CD14-positive monocyte (primary cell): ENCODE measurements at regions not wholly inside any gene's neighbourhood (a gene's known extent, or its start where the extent isn't known, plus 50 kb on each side); places are given as distances from the start of the nearest gene placed in this dataset.

Experiments used
- DNase-seq, 3 donors: peaks; one replicate each; pipeline ENCODE4 v3.0.0-alpha.2; 2011 to 2022
- H2AFZ ChIP-seq: 2 replicates; pipeline ENCODE4 v1.6.0; 2012; ENCODE audit warnings: mild to moderate bottlenecking, low read depth, low read length, inconsistent platforms; ENCODE audit not compliant: insufficient read depth, poor library complexity, severe bottlenecking
- H3K27ac ChIP-seq, 2 donors: 1 replicate in 1 of 2; 2 replicates in 1 of 2; pipeline ENCODE4 v1.5.1; 2012 to 2013; ENCODE audit warnings: low read length in 2 of 2, control low read depth in 1 of 2, inconsistent platforms in 1 of 2, low read depth in 1 of 2, mild to moderate bottlenecking in 1 of 2
- H3K27me3 ChIP-seq, 2 donors: one replicate each; pipeline versions ENCODE4 v1.6.0 to v1.6.1; 2011 to 2013; ENCODE audit warnings: low read length in 2 of 2; ENCODE audit not compliant: control insufficient read depth in 2 of 2, insufficient read depth in 2 of 2
- H3K36me3 ChIP-seq, 2 donors: replicated peaks in 1 of 2; 1 replicate in 1 of 2; 2 replicates in 1 of 2; pipeline versions ENCODE4 v1.5.1 to v1.6.1; 2012 to 2013; ENCODE audit warnings: low read length in 2 of 2, control low read depth in 1 of 2, inconsistent platforms in 1 of 2, mild to moderate bottlenecking in 1 of 2; ENCODE audit not compliant: insufficient read depth in 2 of 2, control insufficient read depth in 1 of 2
- H3K4me1 ChIP-seq, 2 donors: 1 replicate in 1 of 2; 2 replicates in 1 of 2; pipeline versions ENCODE4 v1.5.1 to v1.6.1; 2012 to 2013; ENCODE audit warnings: low read length in 2 of 2, control low read depth in 1 of 2, inconsistent platforms in 1 of 2, mild to moderate bottlenecking in 1 of 2, moderate library complexity in 1 of 2; ENCODE audit not compliant: insufficient read depth in 2 of 2, control insufficient read depth in 1 of 2
- H3K4me2 ChIP-seq: replicated peaks from 2 replicates; pipeline ENCODE3; 2012; ENCODE audit warnings: low read length, moderate library complexity, mild to moderate bottlenecking; ENCODE audit not compliant: poor library complexity, severe bottlenecking; ENCODE audit errors: extremely low read depth
- H3K4me3 ChIP-seq, 3 experiments: fragments of 200-600 bp in 1 of 3; sonication (generic) in 1 of 3; replicated peaks in 1 of 3; 1 replicate in 2 of 3; 2 replicates in 1 of 3; pipeline ENCODE4 v1.5.1; 2011 to 2013; ENCODE audit warnings: low read length in 3 of 3, mild to moderate bottlenecking in 3 of 3, control low read depth in 2 of 3, low read depth in 2 of 3, inconsistent platforms in 1 of 3, moderate library complexity in 1 of 3
- H3K79me2 ChIP-seq: 2 replicates; pipeline ENCODE4 v1.6.0; 2012; ENCODE audit warnings: mild to moderate bottlenecking, control low read depth, inconsistent platforms, low read length, moderate library complexity; ENCODE audit not compliant: insufficient read depth
- H3K9ac ChIP-seq: 2 replicates; pipeline ENCODE4 v1.6.0; 2017; ENCODE audit warnings: low read length, mild to moderate bottlenecking; ENCODE audit not compliant: insufficient read depth, poor library complexity, severe bottlenecking
- H3K9me3 ChIP-seq, 2 donors: replicated peaks in 1 of 2; 1 replicate in 1 of 2; 2 replicates in 1 of 2; pipeline versions ENCODE4 v1.5.1 to v1.6.1; 2012 to 2013; ENCODE audit warnings: low read length in 2 of 2, control low read depth in 1 of 2; ENCODE audit not compliant: control insufficient read depth in 1 of 2, insufficient read depth in 1 of 2
- H4K20me1 ChIP-seq: 2 replicates; pipeline ENCODE4 v1.6.0; 2012; ENCODE audit warnings: mild to moderate bottlenecking, low read length, control low read depth, moderate library complexity; ENCODE audit not compliant: insufficient read depth
- H3K27ac Mint-ChIP-seq, 7 donors: one replicate each; pipeline ENCODE4 v1.8.0; 2020; ENCODE audit warnings: mild to moderate bottlenecking in 7 of 7, mixed read lengths in 7 of 7, moderate library complexity in 6 of 7, inconsistent platforms in 2 of 7
- H3K27me3 Mint-ChIP-seq, 3 donors: one replicate each; pipeline ENCODE4 v1.8.0; 2021 to 2022; ENCODE audit warnings: low read depth in 3 of 3, mild to moderate bottlenecking in 3 of 3, mixed read lengths in 3 of 3, moderate library complexity in 3 of 3, inconsistent platforms in 1 of 3
- H3K36me3 Mint-ChIP-seq, 2 donors: one replicate each; pipeline ENCODE4 v1.8.0; 2020; ENCODE audit warnings: mixed read lengths in 2 of 2, inconsistent platforms in 1 of 2, mild to moderate bottlenecking in 1 of 2
- H3K4me1 Mint-ChIP-seq: one replicate; pipeline ENCODE4 v1.8.0; 2020; ENCODE audit warnings: mild to moderate bottlenecking, mixed read lengths
- H3K4me3 Mint-ChIP-seq, 2 donors: one replicate each; pipeline ENCODE4 v1.8.0; 2020; ENCODE audit warnings: mild to moderate bottlenecking in 2 of 2, mixed read lengths in 2 of 2, moderate library complexity in 1 of 2
- H3K9me3 Mint-ChIP-seq, 7 donors: one replicate each; pipeline ENCODE4 v1.8.0; 2020 to 2022; ENCODE audit warnings: mixed read lengths in 7 of 7, mild to moderate bottlenecking in 6 of 7, moderate library complexity in 6 of 7, inconsistent platforms in 2 of 7
- WGBS: methylation state at CpG from one replicate; pipeline ENCODE4 v1.1.5; 2013; ENCODE audit warnings: missing lambda C conversion rate; ENCODE audit not compliant: insufficient coverage; 5-methylcytosine and 5-hydroxymethylcytosine counted together
- intact Hi-C, 2 donors: fragments of 100-400 bp; cut with micrococcal nuclease; formaldehyde crosslinking; loops; one replicate each; pipeline versions ENCODE4 v1.15.0 to v1.15.1; 2023
- TF ChIP-seq, protein P1 (sequence below): fragments of 200-600 bp; IDR thresholded peaks from one replicate; pipeline ENCODE4 v1.8.0; 2022; ENCODE audit warnings: antibody characterized with exemption, mild to moderate bottlenecking

DNA sequence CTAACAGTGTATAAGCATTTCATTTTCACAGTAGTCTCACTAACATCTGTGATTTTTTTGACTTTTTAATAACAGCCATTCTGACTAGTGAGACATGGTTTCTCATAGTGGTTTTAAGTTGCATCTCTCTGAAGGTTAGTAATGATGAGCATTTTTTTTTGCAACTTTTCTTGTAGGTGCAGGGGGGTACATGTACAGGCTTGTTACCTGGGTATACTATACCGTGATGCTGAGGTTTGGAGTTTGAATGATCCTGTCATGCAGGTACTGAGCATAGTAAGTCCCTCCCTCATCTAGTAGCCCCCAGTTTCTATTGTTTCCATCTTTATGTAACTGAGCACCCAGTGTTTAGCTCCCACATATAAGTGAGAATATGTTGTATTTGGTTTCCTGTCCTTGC, 444.6 kb upstream of the DAB2 start:
- H3K27ac ChIP-seq = no peak overlapping the region
- TF ChIP-seq, protein P1, sequence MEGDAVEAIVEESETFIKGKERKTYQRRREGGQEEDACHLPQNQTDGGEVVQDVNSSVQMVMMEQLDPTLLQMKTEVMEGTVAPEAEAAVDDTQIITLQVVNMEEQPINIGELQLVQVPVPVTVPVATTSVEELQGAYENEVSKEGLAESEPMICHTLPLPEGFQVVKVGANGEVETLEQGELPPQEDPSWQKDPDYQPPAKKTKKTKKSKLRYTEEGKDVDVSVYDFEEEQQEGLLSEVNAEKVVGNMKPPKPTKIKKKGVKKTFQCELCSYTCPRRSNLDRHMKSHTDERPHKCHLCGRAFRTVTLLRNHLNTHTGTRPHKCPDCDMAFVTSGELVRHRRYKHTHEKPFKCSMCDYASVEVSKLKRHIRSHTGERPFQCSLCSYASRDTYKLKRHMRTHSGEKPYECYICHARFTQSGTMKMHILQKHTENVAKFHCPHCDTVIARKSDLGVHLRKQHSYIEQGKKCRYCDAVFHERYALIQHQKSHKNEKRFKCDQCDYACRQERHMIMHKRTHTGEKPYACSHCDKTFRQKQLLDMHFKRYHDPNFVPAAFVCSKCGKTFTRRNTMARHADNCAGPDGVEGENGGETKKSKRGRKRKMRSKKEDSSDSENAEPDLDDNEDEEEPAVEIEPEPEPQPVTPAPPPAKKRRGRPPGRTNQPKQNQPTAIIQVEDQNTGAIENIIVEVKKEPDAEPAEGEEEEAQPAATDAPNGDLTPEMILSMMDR = no peak
- H3K36me3 Mint-ChIP-seq = no peaks in the 10 kb centered on the region
- no peaks in the 10 kb centered on the region for H3K4me1 ChIP-seq
- no peak overlapping the region for H3K4me2 ChIP-seq
- intact Hi-C loops = no loop called here
- H3K27me3 Mint-ChIP-seq = peaks cover 2 to 6% (median 2%) of the 10 kb centered on the region in 3 donors
- no peaks in the 10 kb centered on the region for H3K36me3 ChIP-seq
- no peaks in the 10 kb centered on the region for H3K27me3 ChIP-seq
- no peak overlapping the region for H2AFZ ChIP-seq
- DNase-seq = no peak
- no peak overlapping the region for H3K4me3 ChIP-seq
- no peak overlapping the region for H3K4me3 Mint-ChIP-seq
- no peaks in the 10 kb centered on the region for H3K4me1 Mint-ChIP-seq
- H3K9me3 ChIP-seq = peaks cover 0 to 8% of the 10 kb centered on the region in 2 donors
- no peak overlapping the region for H3K27ac Mint-ChIP-seq
- H3K9me3 Mint-ChIP-seq = peaks cover 0 to 14% (median 10%) of the 10 kb centered on the region in 7 donors
- WGBS = no CpG with 5 or more reads among the region's 1 CpG
- H4K20me1 ChIP-seq = no peaks in the 10 kb centered on the region
- H3K79me2 ChIP-seq = no peaks in the 10 kb centered on the region
- H3K9ac ChIP-seq = no peak overlapping the region

DNA sequence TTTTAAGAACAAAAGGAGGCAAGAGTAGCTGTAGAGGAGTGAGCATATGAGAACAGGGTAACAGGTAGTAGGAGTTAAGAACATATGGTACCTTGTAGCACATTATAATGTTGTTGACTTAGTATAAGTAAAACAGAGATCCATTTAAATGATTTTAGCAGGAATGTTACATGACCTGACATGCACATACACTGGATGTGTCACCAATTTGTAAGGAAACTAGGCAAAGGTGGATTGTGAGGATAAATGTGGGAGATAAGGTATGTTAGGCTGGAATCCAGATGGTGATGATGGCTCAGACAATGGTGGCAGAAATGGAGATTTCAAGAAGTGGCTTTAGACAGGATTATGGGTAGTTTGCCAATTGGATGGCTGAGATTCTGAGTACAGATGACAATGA, 443.1 kb upstream of the DAB2 start:
- H3K27me3 Mint-ChIP-seq = peaks cover 2 to 6% (median 2%) of the 10 kb centered on the region in 3 donors
- H3K27ac ChIP-seq = no peak overlapping the region
- no peak overlapping the region for H3K4me2 ChIP-seq
- no peaks in the 10 kb centered on the region for H3K79me2 ChIP-seq
- no peak overlapping the region for H3K4me3 ChIP-seq
- no peaks in the 10 kb centered on the region for H3K4me1 ChIP-seq
- no peaks in the 10 kb centered on the region for H3K36me3 ChIP-seq
- no peaks in the 10 kb centered on the region for H3K36me3 Mint-ChIP-seq
- H3K27me3 ChIP-seq = no peaks in the 10 kb centered on the region
- TF ChIP-seq, protein P1 = no peak
- no peaks in the 10 kb centered on the region for H4K20me1 ChIP-seq
- no peak overlapping the region for H3K9ac ChIP-seq
- no peaks in the 10 kb centered on the region for H3K4me1 Mint-ChIP-seq
- H2AFZ ChIP-seq = no peak overlapping the region
- intact Hi-C loops = no loop called here
- H3K9me3 ChIP-seq = peaks cover 0 to 8% of the 10 kb centered on the region in 2 donors
- no peak for DNase-seq
- H3K9me3 Mint-ChIP-seq = peaks cover 0 to 14% (median 10%) of the 10 kb centered on the region in 7 donors
- no peak overlapping the region for H3K4me3 Mint-ChIP-seq
- no peak overlapping the region for H3K27ac Mint-ChIP-seq
